Adrenal gland (tissue), 5 donors: ENCODE measurements at regions not wholly inside any gene's neighbourhood (a gene's known extent, or its start where the extent isn't known, plus 50 kb on each side); places are given as distances from the start of the nearest gene placed in this dataset.

ENCODE experiments used
- CTCF ChIP-seq, 6 experiments: fragments of 450-650 bp in 4 of 6; fragments of 200-600 bp in 2 of 6; sonication (generic) in 1 of 6; IDR thresholded peaks; 1 replicate in 5 of 6; 2 replicates in 1 of 6; pipeline versions ENCODE4 v1.5.1 to v1.8.0; 2016 to 2021; ENCODE audit warnings: antibody characterized with exemption in 6 of 6, mild to moderate bottlenecking in 2 of 6, moderate library complexity in 1 of 6
- POLR2A ChIP-seq, 2 donors: fragments of 450-650 bp; IDR thresholded peaks; one replicate each; pipeline ENCODE4 v1.6.1; 2017; ENCODE audit warnings: antibody characterized with exemption in 2 of 2, mild to moderate bottlenecking in 2 of 2, moderate library complexity in 1 of 2
- donor health status: DM: no; HTN: no; CAD: no.

DNA sequence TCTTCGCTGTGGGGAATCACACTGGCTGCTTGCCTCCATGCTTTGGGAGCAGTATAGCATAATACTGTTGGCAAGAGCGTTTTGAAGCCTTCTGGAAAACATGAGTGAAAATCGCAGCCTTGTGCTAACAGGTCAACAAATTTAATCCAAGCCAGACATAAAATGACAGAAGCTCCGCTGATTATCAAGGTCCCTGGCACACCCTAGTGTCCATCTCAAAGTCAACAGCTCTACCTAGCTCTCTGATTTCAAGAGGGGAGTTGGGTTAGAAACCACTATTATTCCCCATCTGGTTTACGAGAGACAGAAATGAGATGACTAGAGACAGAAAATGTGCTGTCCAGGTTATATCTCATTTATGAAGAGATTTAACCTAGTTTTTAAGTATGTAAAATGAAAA is 73.6 kb upstream of the MDFIC2 start:
- no peak for TF ChIP-seq CTCF (IDR thresholded peaks at IDR 0.05)
- TF ChIP-seq POLR2A (IDR thresholded peaks at IDR 0.05) = no peak
